HG03196 (cell line): ENCODE measurements at regions not wholly inside any gene's neighbourhood (a gene's known extent, or its start where the extent isn't known, plus 50 kb on each side); places are given as distances from the start of the nearest gene placed in this dataset.

Source experiments
- ATAC-seq: cut with Tn5 transposase; IDR thresholded peaks from one replicate; pipeline ENCODE4 v1.9.1; 2021; ENCODE audit not compliant: unreplicated experiment

DNA sequence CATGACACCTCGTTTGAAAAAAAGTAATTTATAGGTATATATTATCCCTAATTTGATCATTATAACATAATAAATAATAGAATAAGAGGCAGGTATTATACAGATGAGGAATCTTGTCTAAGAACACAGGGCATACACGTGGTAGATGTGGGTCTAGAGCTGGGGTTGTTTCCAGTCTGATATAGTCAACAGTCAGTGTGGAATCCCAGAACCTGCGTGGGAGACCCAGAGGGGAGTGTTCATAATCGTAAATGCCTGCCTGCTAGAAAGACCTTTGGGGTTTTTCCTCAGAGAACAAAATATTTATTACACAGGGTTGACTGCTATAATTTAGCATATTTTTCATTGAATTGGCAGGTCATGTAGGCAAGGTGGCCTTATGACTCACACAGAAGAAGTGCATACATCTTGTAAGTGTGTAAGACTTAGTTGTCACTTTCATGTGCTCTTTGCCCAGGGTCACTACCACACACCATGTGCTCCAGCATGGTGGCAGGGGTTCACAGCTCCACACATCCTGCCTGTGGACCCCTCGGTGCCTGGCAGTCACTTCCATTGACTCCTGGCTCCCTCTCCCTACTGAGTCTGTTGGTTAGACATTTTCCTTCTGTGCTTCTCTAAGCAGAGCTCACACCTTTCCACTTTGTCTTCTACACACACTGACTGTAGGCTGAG lies 94.9 kb upstream of the IKZF1 start:
- no peak for ATAC-seq

DNA sequence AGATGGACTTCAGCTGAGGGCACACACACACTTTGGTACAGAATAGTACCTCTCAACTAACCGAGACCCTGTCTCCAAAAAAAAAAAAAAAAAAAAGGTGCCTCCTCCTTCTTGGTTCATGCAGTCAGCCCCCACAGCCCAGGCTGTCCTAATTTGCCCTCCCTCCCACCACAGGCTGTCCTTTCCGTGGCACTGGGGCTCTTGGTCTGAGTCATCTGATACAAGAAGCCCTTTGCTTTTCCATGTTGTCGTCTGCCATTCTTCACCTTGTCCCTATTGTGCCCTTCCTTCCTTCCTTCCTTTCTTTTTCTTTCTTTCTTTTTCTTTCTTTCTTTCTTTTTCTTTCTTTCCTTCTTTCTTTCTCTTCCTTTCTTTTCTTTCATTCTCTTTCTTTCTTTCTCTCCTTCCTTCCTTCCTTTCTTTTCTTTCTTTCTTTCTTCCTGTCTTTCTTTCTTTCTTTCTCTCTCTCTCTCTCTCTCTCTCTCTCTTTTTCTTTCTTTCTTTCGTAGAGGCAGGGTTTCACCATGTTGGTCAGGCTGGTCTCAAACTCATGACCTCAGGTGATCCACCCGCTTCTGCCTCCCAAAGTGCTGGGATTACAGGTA lies 96.0 kb upstream of the IKZF1 start:
- no peak for ATAC-seq

- no peak for ATAC-seq
Observed at GRCh38 chr7:50207686-50208255, 96.7 kb upstream of the IKZF1 start.

DNA sequence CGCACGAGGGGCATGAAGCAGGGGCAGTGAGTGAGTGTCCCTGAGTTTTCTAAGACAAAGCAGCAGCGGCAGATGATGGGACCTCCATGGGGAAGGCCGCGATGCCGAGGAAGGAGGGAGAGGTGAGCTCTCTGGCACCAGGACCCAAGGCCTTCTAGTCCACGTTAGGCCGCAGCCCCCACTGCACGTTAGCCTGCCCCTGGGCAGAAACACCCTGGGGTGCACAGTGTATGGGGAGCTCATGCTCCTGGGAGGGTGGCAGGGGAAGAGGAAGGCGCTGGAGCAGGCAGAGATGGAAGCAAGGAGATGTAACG lies 97.3 kb upstream of the IKZF1 start:
- ATAC-seq = no peak

DNA sequence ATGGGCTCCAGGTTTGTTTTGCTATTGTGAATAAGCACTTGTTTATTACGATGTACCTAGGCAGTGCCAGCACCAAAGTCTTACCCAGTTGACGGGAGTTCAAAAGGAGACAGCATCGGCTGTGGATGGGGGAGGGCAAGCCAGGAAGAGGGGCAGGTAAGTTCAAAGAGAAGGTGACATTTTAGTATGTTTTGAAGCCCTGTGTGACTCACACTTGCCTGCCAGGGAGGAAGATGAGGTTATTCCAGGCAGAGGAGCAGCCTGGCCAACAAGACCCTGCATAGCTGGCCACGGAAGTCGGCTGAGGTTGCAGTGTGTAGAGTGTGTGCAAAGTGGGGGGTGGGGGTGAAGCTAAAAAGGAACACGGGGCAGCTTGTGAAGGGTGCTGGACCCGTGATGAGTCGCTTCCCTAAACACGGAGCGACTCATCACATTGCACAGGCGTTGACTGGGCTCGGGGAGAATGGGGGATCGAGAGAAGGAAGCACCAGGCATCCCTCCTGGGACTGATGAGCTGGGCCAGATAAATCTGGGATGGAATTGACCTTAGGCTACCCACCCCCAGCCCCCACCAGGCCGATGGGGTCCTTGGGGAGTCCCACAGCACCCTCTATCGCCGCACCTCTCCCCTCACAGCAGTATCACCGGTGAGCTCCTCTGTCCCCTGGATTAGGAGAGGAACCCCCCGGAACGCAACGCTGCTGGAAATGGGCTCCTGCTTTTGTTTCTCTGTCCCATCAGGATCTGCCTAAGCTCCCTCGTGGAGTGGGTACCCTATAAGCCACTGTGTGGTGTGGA lies 97.9 kb upstream of the IKZF1 start:
- ATAC-seq = no peak

DNA sequence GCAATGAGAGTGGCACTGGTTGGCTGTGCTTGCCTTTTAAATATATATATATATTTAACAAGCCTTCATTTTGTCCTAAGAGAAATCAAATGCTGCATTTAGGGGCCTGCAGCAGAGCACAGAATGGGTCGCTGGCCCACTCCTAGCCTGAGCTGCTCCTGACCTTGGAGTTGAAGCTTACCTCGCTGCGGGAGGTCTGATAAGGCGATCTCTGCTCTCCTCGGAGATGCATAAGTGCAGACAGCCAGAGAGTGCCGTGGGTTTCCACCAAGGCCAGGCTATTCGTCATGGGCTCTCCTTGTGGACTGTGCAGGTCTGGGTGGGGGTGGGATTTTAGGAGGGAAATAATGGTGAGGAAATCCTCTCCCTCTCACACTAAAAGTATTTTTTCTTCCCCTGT lies 99.5 kb upstream of the IKZF1 start:
- no peak for ATAC-seq

- no peak for ATAC-seq
Observed at GRCh38 chr7:50204581-50204980, 99.9 kb upstream of the IKZF1 start.

DNA sequence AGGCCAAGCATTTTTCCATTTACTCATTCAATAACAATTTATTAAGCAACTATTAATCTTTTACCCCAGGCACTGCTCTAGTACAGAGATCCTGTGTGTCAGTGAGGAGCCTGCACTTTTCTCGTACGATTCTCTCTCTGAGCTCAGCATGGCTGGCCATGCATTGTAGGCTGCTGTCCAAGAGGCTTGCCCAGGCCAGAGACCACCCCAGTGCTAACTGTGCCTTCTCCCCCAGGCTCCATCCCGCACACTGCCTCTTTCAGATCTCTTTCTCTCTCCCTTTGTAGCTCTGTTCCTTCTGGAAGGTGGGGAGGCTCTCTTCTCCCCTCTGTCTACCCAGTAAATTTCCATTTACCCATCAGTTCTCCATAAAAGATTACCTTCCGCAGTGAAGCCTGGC lies 101.0 kb upstream of the IKZF1 start:
- ATAC-seq = no peak

- ATAC-seq = no peak
Observed at GRCh38 chr7:50202052-50202555, 102.4 kb upstream of the IKZF1 start.

DNA sequence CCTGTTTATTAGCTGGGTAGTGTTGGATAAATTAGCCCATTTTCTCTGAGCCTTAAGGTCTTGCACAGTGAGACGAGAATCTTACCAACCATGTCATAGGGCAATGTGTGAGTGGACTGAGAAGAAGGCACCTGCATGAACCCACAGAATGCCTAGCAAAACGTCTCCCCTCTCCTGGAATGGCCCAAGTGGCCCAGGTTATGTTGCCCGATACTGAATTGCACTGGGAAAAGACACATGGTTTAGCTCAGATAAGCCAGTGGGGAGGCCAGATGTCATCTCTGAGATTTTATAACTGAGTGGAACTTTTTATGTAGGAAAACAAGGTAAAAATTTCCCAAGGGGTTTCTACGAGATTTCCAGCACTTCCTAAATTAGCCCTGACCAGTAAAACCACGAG lies 104.7 kb upstream of the IKZF1 start:
- no peak for ATAC-seq

DNA sequence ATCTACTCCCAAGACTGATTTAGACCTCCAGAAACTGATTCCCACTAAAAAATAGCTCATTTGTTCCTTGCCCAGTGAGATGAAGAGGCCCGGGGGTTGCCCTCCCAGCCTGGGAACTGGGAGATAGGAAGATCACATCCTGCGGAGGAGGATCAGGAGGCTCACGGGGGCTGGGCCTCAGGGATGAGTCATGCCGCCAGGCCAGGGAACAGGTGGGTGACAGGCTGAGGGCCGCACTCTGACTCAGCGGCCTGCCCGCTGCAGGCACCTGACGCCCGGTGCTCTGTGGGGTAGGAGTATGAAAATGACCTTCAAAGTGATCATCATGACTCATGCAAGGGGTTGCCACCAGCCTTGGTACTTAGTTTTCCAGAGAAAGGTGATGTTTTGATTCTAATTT lies 104.5 kb upstream of the ZPBP start:
- peak; percentile 73 for ATAC-seq

DNA sequence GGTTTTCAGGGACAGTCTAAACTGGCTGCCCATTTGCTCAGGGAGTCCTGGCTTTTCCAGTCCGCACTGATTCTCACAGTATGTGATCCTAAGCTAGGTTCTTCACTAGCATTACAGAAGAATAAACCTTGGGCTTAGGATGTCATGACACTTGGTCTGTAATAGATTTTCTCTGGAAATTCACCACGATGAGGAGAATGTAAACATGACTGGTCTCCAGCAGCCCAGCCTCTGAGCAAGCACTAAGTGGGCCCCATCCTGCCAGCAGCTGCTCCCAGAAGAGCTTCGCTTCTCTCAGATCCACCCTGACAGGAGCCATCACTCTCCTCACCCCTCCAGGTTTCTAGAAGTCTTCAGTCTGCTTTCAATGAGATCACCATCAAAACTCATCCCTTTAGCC lies 103.7 kb upstream of the ZPBP start:
- ATAC-seq = peak; percentile 8

DNA sequence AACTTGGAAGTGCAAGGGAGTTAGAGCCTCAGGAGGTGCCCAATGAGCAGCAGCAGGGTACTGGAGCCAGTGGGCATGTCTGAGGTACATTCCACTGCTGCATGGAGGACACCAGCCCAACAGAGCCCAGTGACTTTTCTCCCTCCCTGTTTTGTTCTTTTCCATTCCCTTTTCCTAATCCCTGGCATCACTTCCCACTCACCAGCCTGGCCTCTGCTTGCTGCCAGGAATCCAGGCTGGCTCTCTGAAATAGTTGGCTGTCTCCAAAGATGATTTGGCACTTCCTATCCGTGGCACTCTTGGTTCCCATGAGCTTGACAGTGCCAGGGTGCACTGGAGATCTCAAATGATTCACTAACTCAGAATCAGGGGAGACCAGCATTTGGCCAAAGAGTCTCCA lies 97.7 kb upstream of the ZPBP start:
- ATAC-seq = no peak

- no peak for ATAC-seq
Observed at GRCh38 chr7:50189371-50189770, 96.3 kb upstream of the ZPBP start.

DNA sequence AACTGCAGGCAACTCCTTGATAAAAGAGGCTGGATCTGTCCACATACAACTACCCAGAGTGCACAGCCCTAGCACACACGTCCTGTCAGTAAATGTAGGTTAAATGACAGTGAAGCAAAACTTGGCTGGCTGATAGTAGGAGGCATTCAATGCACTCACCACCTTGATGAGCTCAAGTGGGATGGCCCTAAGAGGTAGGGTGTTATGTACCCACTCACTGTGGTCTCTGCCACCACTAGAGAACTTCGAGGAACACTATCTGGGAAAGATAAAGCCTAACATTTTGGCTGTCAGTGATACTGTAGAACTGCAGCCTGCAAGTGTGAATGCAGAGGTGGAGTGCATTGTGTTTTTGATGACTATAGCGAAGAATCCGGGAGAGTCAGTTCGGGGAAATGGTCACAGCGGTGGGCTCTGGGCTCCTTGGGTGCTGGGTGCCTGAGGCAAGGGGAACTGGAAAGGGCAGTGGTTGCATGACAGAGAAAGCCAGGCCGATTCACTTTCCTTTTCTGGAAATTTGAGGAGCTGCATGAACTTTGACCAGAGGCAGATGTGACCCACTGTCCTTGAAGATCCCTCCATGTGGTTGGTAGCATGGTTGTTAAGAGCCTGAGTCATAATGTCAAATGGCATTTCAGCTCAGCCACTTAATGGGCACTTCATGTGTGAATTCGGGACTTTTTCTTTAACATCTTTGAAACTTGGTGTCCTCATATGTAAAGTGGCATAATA lies 93.1 kb upstream of the ZPBP start:
- ATAC-seq = no peak

- ATAC-seq = no peak
Observed at GRCh38 chr7:50185208-50185607, 92.2 kb upstream of the ZPBP start.

DNA sequence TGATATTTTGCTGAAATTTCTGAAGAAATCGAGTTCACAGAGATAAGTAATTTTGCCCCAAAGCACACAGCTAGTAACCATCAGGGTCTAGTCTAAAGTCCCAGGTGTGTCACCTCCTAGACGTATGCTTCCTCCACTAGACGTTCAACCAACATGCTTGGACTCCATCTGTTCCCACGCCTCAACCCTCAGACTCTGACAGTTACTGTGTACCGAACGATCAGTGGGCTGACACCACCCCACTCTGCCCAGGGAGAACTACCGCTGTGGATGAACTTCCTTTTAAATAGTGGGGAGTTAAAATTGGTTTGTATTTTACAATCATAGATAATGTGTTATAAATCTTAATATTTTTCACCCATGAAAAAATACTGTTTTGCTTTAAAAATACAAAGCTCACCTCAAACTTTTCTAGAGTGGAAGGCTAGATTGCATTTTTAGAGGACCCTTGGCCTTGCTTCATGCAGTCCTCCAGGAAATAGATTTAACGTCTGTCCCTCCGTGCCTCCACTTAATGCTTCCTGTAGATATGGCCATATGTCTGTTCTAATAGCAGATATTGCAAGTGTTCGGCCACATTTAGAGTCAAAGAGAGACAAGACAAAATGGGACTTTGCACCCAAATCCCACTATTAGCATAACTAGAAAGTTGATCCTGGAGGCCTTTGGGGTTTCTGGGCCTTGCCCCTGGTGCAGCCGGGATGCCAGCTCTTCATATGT lies 91.4 kb upstream of the ZPBP start:
- no peak for ATAC-seq

- no peak for ATAC-seq
Observed at GRCh38 chr7:50182759-50183158, 89.7 kb upstream of the ZPBP start.

GRCh38 chr7:50181081-50181480 lies 88.0 kb upstream of the ZPBP start:
- ATAC-seq = no peak

GRCh38 chr7:50178166-50178565 lies 85.1 kb upstream of the ZPBP start:
- no peak for ATAC-seq

GRCh38 chr7:50174948-50175347 lies 81.9 kb upstream of the ZPBP start:
- ATAC-seq = no peak
